Heart left ventricle (tissue), 16 donors: ENCODE measurements at regions not wholly inside any gene's neighbourhood (a gene's known extent, or its start where the extent isn't known, plus 50 kb on each side); places are given as distances from the start of the nearest gene placed in this dataset.

Experiments used
- ATAC-seq, 4 donors: fragments of 200-7000 bp; cut with Tn5 transposase; one replicate each; pipeline ENCODE4 v1.9.1; 2020 to 2022; ENCODE audit warnings: moderate library complexity in 4 of 4, mild to moderate bottlenecking in 3 of 4, moderate number of reproducible peaks in 1 of 4
- DNase-seq, 5 donors: peaks; one replicate each; pipeline ENCODE4 v3.0.0-alpha.2; 2020
- H3K27ac ChIP-seq, 12 donors: fragments of 200-600 bp; sonication (generic) in 4 of 12; one replicate each; pipeline versions ENCODE4 v1.5.0 to v1.8.0; 2016 to 2022; ENCODE audit warnings: mild to moderate bottlenecking in 2 of 12
- H3K27me3 ChIP-seq, 9 donors: fragments of 200-600 bp; sonication (generic) in 2 of 9; one replicate each; pipeline versions ENCODE4 v1.5.1 to v1.8.0; 2016 to 2022; ENCODE audit warnings: mild to moderate bottlenecking in 3 of 9
- H3K36me3 ChIP-seq, 9 donors: fragments of 200-600 bp; sonication (generic) in 2 of 9; one replicate each; pipeline versions ENCODE4 v1.5.0 to v1.8.0; 2018 to 2022; ENCODE audit warnings: mild to moderate bottlenecking in 2 of 9
- H3K4me1 ChIP-seq, 12 donors: fragments of 200-600 bp; sonication (generic) in 4 of 12; one replicate each; pipeline versions ENCODE4 v1.5.0 to v1.8.0; 2016 to 2022; ENCODE audit warnings: mild to moderate bottlenecking in 3 of 12
- H3K4me3 ChIP-seq, 12 donors: fragments of 200-600 bp; sonication (generic) in 4 of 12; one replicate each; pipeline versions ENCODE4 v1.5.0 to v1.8.0; 2017 to 2022; ENCODE audit warnings: mild to moderate bottlenecking in 9 of 12, moderate library complexity in 4 of 12
- H3K9me3 ChIP-seq, 12 donors: fragments of 200-600 bp; sonication (generic) in 4 of 12; one replicate each; pipeline versions ENCODE4 v1.5.0 to v1.8.0; 2016 to 2022; ENCODE audit warnings: mild to moderate bottlenecking in 1 of 12
- CTCF ChIP-seq, 12 donors: fragments of 200-600 bp; sonication (generic) in 4 of 12; IDR thresholded peaks; one replicate each; pipeline versions ENCODE4 v1.5.0 to v1.8.0; 2018 to 2022; ENCODE audit warnings: antibody characterized with exemption in 12 of 12, mild to moderate bottlenecking in 5 of 12
- POLR2A ChIP-seq, 2 donors: fragments of 450-650 bp; IDR thresholded peaks; one replicate each; pipeline ENCODE4 v1.6.1; 2017; ENCODE audit warnings: antibody characterized with exemption in 2 of 2, mild to moderate bottlenecking in 2 of 2, moderate library complexity in 2 of 2
- WGBS, 4 donors: extraction: QIAGEN DNeasy Blood & Tissue Kit in 2 of 4; methylation state at CpG; one replicate each; pipeline versions ENCODE4 v1.1.5 to v1.1.7; 2013 to 2018; 5-methylcytosine and 5-hydroxymethylcytosine counted together
- intact Hi-C, 10 donors: fragments of 100-400 bp; cut with DNase I; formaldehyde crosslinking; loops; one replicate each; pipeline versions ENCODE4 v1.11.1 to v1.14.2; 2022
- donor health status: ischemic (EF 13 %, LVEDD 7.1; RV severe dilation, severe dysfunction).
- donor health status: healthy with polysubstance abuse.
- donor health status: DM: no; HTN: yes; CAD: no.
- donor health status: DM: no; HTN: no; CAD: no.
- donor health status: ischemic (EF 25% LVEDD 6.9; RV normal size, moderate dysfunction).
- donor health status: ischemic (EF 25% LVEDD 5.7; RV mildly dilated, moderate dysfunction).
- donor health status: healthy.
- donor health status: DM: yes; HTN: yes; CAD: no.
- donor health status: ischemic (EF 35%, LVEDD 5.7; RV mildly dilated, moderate dysfunction).
- donor health status: nonischemic (EF 11% LVEDD 7.7; RV severe dilation, severe dysfunction).
- donor health status: DM: yes; HTN: yes; CAD: no.
- donor health status: PGD.
- donor health status: ischemic (EF 29% LVEDD 5.4; RV normal size, mild dysfunction).
- donor health status: nonischemic (EF 23%, LVEDD 6.1; RV moderate dilation, normal function).

- peaks cover 0 to 12% (median 4%) of the 10 kb centered on the region in 12 donors for H3K4me1 ChIP-seq
- TF ChIP-seq CTCF (IDR thresholded peaks at IDR 0.05): no peak
- TF ChIP-seq POLR2A (IDR thresholded peaks at IDR 0.05): no peak
- 39 to 53% (median 46%) methylated on average over 6 of the region's 6 CpGs for WGBS, 4 donors
- no peak overlapping the region for H3K27ac ChIP-seq
- no peaks in the 10 kb centered on the region for H3K9me3 ChIP-seq
- no peak for ATAC-seq
- H3K36me3 ChIP-seq: no peaks in the 10 kb centered on the region
- H3K4me3 ChIP-seq: no peak overlapping the region
- H3K27me3 ChIP-seq: peaks cover 0 to under 1% (median 0%) of the 10 kb centered on the region in 9 donors
- no peak for DNase-seq
- intact Hi-C loops: loop anchor here (1.0 to 10.0 kb wide), 5 partner anchors 136 to 373 kb away; no protein-coding TSS in a partner anchor
These were observed 52.8 kb upstream of the CLMP start for GRCh38 chr11:123247813-123248379.

GRCh38 chr11:123247496-123247799 is 52.4 kb upstream of the CLMP start:
- ATAC-seq: peak in 1 of 4 donors; percentile 8
- Histone ChIP-seq H3K4me1 (peaks cover 0 to 12% (median 4%) of the 10 kb centered on the region in 12 donors), H3K4me3 (no peak overlapping the region), H3K27ac (no peak overlapping the region), H3K9me3 (no peaks in the 10 kb centered on the region), H3K27me3 (no peaks in the 10 kb centered on the region), H3K36me3 (no peaks in the 10 kb centered on the region)
- intact Hi-C loops: loop anchor here (1.0 to 10.0 kb wide), 5 partner anchors 135 to 373 kb away; no protein-coding TSS in a partner anchor
- WGBS, 4 donors: 62 to 69% (median 67%) methylated on average over 3 of the region's 3 CpGs
- TF ChIP-seq POLR2A (IDR thresholded peaks at IDR 0.05): no peak
- peak in 5 of 12 donors; percentile 1 to 19 (median 5) for TF ChIP-seq CTCF (IDR thresholded peaks at IDR 0.05)
- DNase-seq: no peak

GRCh38 chr11:123246749-123247495 is 51.9 kb upstream of the CLMP start:
- no peak overlapping the region for H3K4me3 ChIP-seq
- no peak overlapping the region for H3K27ac ChIP-seq
- TF ChIP-seq CTCF (IDR thresholded peaks at IDR 0.05) (peak; percentile 94 to 99 (median 98)), POLR2A (IDR thresholded peaks at IDR 0.05) (no peak)
- intact Hi-C loops: loop anchor here (1.0 to 10.0 kb wide), 5 partner anchors 135 to 372 kb away; no protein-coding TSS in a partner anchor
- H3K9me3 ChIP-seq: no peaks in the 10 kb centered on the region
- ATAC-seq (peak; percentile 35 to 84 (median 80)), DNase-seq (peak; percentile 74 to 86 (median 78))
- peaks cover 0 to 3% (median 0%) of the 10 kb centered on the region in 9 donors for H3K27me3 ChIP-seq
- WGBS, 4 donors: 13 to 16% (median 14%) methylated on average over 13 of the region's 13 CpGs
- H3K36me3 ChIP-seq: no peaks in the 10 kb centered on the region
- H3K4me1 ChIP-seq: peaks cover 0 to 12% (median 4%) of the 10 kb centered on the region in 12 donors

- Histone ChIP-seq H3K27ac (no peak overlapping the region), H3K4me1 (peaks cover 0 to 6% (median 2%) of the 10 kb centered on the region in 12 donors), H3K27me3 (peaks cover 0 to 3% (median 0%) of the 10 kb centered on the region in 9 donors), H3K36me3 (no peaks in the 10 kb centered on the region), H3K9me3 (no peaks in the 10 kb centered on the region), H3K4me3 (no peak overlapping the region)
- ATAC-seq: no peak
- DNase-seq: no peak
- WGBS, 4 donors: 93 to 98% (median 96%) methylated on average over 6 of the region's 6 CpGs
- TF ChIP-seq CTCF (IDR thresholded peaks at IDR 0.05) (no peak), POLR2A (IDR thresholded peaks at IDR 0.05) (no peak)
- intact Hi-C loops: loop anchor here in 2 of 10 donors (5.0 to 10.0 kb wide), 2 partner anchors 133 to 371 kb away; no protein-coding TSS in a partner anchor
These were observed 50.5 kb upstream of the CLMP start for GRCh38 chr11:123245567-123245966.
